Smooth muscle cell (in vitro differentiated cells): ENCODE measurements at regions not wholly inside any gene's neighbourhood (a gene's known extent, or its start where the extent isn't known, plus 50 kb on each side); places are given as distances from the start of the nearest gene placed in this dataset.

Experiments
- DNase-seq: peaks from one replicate; lab custom pipeline; 2025; ENCODE audit not compliant: unreplicated experiment; lab: John Stamatoyannopoulos, UW
- H2AFZ ChIP-seq: fragments of 200-600 bp; sonication (generic); 2 replicates; pipeline ENCODE4 v1.6.0; 2016; ENCODE audit warnings: antibody characterized with exemption, low read depth, mild to moderate bottlenecking
- H3F3A ChIP-seq: fragments of 200-600 bp; sonication (generic); 2 replicates; pipeline ENCODE4 v1.6.0; 2017; ENCODE audit warnings: antibody characterized with exemption, low read depth
- H3K27ac ChIP-seq: fragments of 200-600 bp; sonication (generic); 2 replicates; pipeline ENCODE4 v1.5.1; 2016; ENCODE audit warnings: low read depth, mild to moderate bottlenecking
- H3K27me3 ChIP-seq: fragments of 200-600 bp; sonication (generic); 2 replicates; pipeline ENCODE4 v1.6.1; 2016; ENCODE audit warnings: low read depth, mild to moderate bottlenecking
- H3K36me3 ChIP-seq: fragments of 200-600 bp; sonication (generic); 2 replicates; pipeline ENCODE4 v1.5.1; 2016; ENCODE audit warnings: low read depth
- H3K4me1 ChIP-seq: fragments of 200-600 bp; sonication (generic); 2 replicates; pipeline ENCODE4 v1.5.1; 2016; ENCODE audit warnings: low read depth
- H3K4me2 ChIP-seq: fragments of 200-600 bp; sonication (generic); 2 replicates; pipeline ENCODE4 v1.6.0; 2016; ENCODE audit warnings: mild to moderate bottlenecking
- H3K4me3 ChIP-seq: fragments of 200-600 bp; sonication (generic); 2 replicates; pipeline ENCODE4 v1.5.1; 2016; ENCODE audit warnings: mild to moderate bottlenecking
- H3K79me2 ChIP-seq: fragments of 200-600 bp; sonication (generic); 2 replicates; pipeline ENCODE4 v1.6.0; 2016; ENCODE audit warnings: low read depth, mild to moderate bottlenecking
- H3K9ac ChIP-seq: fragments of 200-600 bp; sonication (generic); 2 replicates; pipeline ENCODE4 v1.6.0; 2016; ENCODE audit warnings: low read depth
- H3K9me3 ChIP-seq: fragments of 200-600 bp; sonication (generic); replicated peaks from 2 replicates; pipeline ENCODE4 v1.5.1; 2016; ENCODE audit warnings: low read depth
- H4K20me1 ChIP-seq: fragments of 200-600 bp; sonication (generic); 2 replicates; pipeline ENCODE4 v1.6.0; 2016; ENCODE audit warnings: low read depth
- WGBS: methylation state at CpG from one replicate; pipeline ENCODE4 v1.1.7; 2016; ENCODE audit warnings: low lambda C conversion rate; 5-methylcytosine and 5-hydroxymethylcytosine counted together
- TF ChIP-seq, protein P1 (sequence below): fragments of 200-600 bp; sonication (generic); IDR thresholded peaks from 2 replicates; pipeline ENCODE4 v1.5.1; 2017; ENCODE audit warnings: borderline replicate concordance, mild to moderate bottlenecking, antibody characterized with exemption; ENCODE audit not compliant: insufficient read depth, poor library complexity, severe bottlenecking

DNA sequence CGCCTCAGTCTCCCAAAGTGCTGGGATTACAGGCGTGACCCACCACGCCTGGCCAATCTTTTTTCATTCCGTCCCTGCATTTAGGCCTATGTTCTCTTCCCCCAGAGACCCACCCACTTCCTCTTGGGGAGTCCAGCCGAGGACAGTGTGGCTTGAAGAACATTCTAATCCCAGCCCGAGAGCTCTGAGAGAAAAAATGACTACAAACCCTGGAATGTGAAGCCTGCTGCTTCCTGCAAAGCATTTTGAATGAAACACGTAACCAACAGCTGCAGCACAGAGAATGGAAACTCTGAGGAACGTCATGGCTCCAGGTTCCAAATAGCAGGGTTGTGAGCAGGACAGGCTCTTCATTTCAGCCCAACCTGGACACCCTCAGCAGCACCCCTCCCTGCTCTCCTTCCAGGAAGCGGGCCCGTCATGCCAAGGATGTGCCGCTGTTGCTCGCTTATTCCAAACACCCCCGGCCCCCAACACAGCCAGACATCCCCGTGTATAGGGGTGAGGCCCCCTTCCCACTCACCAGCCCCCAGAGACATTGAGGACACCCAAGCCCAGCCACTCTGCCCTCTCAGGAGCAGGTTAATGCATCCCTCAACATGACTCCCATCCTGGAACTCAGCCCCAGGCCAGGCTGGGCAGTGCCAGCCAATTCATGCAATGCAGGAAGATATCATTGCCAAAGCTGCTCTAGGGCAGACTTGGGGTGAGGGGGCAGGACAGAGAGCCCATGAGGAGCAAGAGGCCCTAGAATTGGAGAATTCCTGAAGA is 139.8 kb downstream of the ZFP36L2 start:
- H3F3A ChIP-seq: peaks cover 37% of the 10 kb centered on the region
- H3K27me3 ChIP-seq: no peaks in the 10 kb centered on the region
- no peaks in the 10 kb centered on the region for H3K36me3 ChIP-seq
- H3K9ac ChIP-seq: peak overlapping the region; percentile 61
- H3K9me3 ChIP-seq: no peaks in the 10 kb centered on the region
- DNase-seq: no peak
- TF ChIP-seq, protein P1, sequence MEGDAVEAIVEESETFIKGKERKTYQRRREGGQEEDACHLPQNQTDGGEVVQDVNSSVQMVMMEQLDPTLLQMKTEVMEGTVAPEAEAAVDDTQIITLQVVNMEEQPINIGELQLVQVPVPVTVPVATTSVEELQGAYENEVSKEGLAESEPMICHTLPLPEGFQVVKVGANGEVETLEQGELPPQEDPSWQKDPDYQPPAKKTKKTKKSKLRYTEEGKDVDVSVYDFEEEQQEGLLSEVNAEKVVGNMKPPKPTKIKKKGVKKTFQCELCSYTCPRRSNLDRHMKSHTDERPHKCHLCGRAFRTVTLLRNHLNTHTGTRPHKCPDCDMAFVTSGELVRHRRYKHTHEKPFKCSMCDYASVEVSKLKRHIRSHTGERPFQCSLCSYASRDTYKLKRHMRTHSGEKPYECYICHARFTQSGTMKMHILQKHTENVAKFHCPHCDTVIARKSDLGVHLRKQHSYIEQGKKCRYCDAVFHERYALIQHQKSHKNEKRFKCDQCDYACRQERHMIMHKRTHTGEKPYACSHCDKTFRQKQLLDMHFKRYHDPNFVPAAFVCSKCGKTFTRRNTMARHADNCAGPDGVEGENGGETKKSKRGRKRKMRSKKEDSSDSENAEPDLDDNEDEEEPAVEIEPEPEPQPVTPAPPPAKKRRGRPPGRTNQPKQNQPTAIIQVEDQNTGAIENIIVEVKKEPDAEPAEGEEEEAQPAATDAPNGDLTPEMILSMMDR: no peak
- H3K79me2 ChIP-seq: no peaks in the 10 kb centered on the region
- peaks cover 59% of the 10 kb centered on the region for H3K4me1 ChIP-seq
- H4K20me1 ChIP-seq: no peaks in the 10 kb centered on the region
- 22% methylated on average over 14 of the region's 14 CpGs for WGBS
- H3K4me2 ChIP-seq: peak overlapping the region; percentile 73
- H3K27ac ChIP-seq: peak overlapping the region; percentile 94
- H3K4me3 ChIP-seq: no peak overlapping the region
- H2AFZ ChIP-seq: no peak overlapping the region

DNA sequence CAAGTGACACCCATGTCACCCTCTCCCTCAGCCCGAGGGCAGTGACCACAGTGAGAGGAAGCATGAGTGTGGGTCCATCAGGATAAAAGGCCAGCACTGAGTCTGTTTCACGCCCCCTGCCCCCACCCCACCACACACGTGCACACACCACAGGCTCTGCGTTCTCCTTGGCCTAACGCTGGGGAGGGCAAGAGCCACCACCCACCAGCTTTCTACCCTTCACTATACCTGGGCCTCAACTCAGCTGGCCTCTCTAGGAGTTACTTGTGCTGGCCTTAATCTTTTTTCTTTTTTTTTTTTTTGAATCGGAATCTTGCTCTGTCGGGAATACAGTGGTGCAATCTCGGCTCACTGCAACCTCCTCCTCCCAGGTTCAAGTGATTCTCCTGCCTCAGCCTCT is 140.5 kb downstream of the ZFP36L2 start:
- H3K9me3 ChIP-seq: no peaks in the 10 kb centered on the region
- peak overlapping the region; percentile 61 for H3K9ac ChIP-seq
- H3K4me3 ChIP-seq: no peak overlapping the region
- peak overlapping the region; percentile 41 for H3K4me2 ChIP-seq
- peak overlapping the region; percentile 94 for H3K27ac ChIP-seq
- H4K20me1 ChIP-seq: no peaks in the 10 kb centered on the region
- H3K4me1 ChIP-seq: peaks cover 60% of the 10 kb centered on the region
- H3K79me2 ChIP-seq: no peaks in the 10 kb centered on the region
- 41% methylated on average over 8 of the region's 8 CpGs for WGBS
- no peaks in the 10 kb centered on the region for H3K27me3 ChIP-seq
- H3F3A ChIP-seq: peaks cover 37% of the 10 kb centered on the region
- H3K36me3 ChIP-seq: no peaks in the 10 kb centered on the region
- TF ChIP-seq, protein P1: no peak
- H2AFZ ChIP-seq: no peak overlapping the region
- no peak for DNase-seq

DNA sequence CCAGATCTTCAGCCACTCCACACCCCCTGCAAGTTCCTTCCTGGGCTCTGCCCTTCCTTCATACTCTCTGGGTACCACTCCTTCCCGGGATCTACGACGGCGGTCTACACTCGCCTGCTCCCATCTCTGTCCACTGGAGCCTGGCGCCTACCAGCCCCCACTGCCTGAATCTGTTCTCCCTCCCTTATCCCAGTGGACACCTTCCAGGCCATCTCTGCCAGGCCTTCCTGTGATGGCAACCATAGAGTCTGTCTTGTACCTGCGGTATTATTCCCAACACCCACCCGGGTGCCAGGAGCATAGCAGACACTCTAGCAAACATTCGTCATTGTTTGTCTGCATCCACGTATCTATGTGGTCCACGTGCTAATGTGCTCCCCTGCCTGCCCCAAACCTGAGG is 140.9 kb downstream of the ZFP36L2 start:
- H3K79me2 ChIP-seq: no peaks in the 10 kb centered on the region
- H3K4me2 ChIP-seq: peak overlapping the region; percentile 77
- DNase-seq: no peak
- H3K4me1 ChIP-seq: peaks cover 60% of the 10 kb centered on the region
- no peak overlapping the region for H2AFZ ChIP-seq
- TF ChIP-seq, protein P1: no peak
- H3K9me3 ChIP-seq: no peaks in the 10 kb centered on the region
- H3K36me3 ChIP-seq: no peaks in the 10 kb centered on the region
- H3K27ac ChIP-seq: peak overlapping the region; percentile 94
- H4K20me1 ChIP-seq: no peaks in the 10 kb centered on the region
- H3K9ac ChIP-seq: peak overlapping the region; percentile 61
- 89% methylated on average over 11 of the region's 11 CpGs for WGBS
- H3K27me3 ChIP-seq: no peaks in the 10 kb centered on the region
- H3F3A ChIP-seq: peaks cover 37% of the 10 kb centered on the region
- no peak overlapping the region for H3K4me3 ChIP-seq

DNA sequence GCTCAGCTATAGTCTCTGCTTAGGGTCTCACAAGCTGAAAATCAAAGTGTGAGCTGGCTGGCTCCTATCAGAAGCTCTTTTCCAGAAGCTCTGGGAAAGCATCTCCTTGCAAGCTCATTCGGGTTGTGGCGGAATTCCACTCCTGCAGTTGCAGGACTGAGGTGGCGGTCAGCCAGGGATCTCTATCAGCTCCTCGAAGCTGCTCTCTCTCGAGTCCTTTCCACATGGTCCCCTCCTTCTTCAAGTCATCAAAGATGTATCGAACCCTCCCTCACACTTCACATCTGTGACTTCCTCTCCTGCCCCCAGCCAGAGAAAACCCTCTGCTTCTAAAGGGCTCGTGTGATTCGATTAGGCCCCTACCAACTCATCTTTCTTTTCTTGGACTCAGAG is 141.7 kb downstream of the ZFP36L2 start:
- WGBS: 26% methylated on average over 8 of the region's 8 CpGs
- H2AFZ ChIP-seq: no peak overlapping the region
- H3K4me3 ChIP-seq: no peak overlapping the region
- H3K27me3 ChIP-seq: no peaks in the 10 kb centered on the region
- H3K36me3 ChIP-seq: no peaks in the 10 kb centered on the region
- H3F3A ChIP-seq: peaks cover 37% of the 10 kb centered on the region
- TF ChIP-seq, protein P1: no peak
- H3K9ac ChIP-seq: no peak overlapping the region
- no peaks in the 10 kb centered on the region for H3K9me3 ChIP-seq
- DNase-seq: no peak
- peak overlapping the region; percentile 94 for H3K27ac ChIP-seq
- no peaks in the 10 kb centered on the region for H3K79me2 ChIP-seq
- H4K20me1 ChIP-seq: no peaks in the 10 kb centered on the region
- peaks cover 60% of the 10 kb centered on the region for H3K4me1 ChIP-seq
- H3K4me2 ChIP-seq: peak overlapping the region; percentile 77
